HG03575 (cell line): ENCODE measurements at regions not wholly inside any gene's neighbourhood (a gene's known extent, or its start where the extent isn't known, plus 50 kb on each side); places are given as distances from the start of the nearest gene placed in this dataset.

ENCODE experiments used
- ATAC-seq: cut with Tn5 transposase; IDR thresholded peaks from one replicate; pipeline ENCODE4 v1.9.1; 2021; ENCODE audit not compliant: unreplicated experiment, insufficient number of reproducible peaks, low FRiP score; ENCODE audit errors: extremely low read depth

DNA sequence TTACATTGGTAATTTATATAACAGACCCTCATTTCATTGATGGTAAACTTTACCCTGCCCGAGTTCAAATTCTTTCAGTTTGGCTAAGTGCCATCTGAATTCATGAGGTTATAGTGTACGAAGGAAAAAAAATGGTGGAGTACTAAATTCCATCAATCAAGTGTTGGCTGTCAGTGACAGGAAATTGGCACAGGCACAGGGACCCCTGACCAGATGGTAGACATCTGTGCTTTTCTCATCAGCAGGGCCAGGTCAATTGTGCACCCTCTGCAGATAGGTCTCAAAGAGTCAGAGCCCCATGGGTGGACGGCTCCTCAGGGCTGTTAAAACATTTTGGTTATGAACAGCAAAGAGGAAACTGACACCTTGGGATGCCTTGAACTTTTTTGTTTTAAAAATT lies 439.2 kb downstream of the SETBP1 start:
- no peak for ATAC-seq

DNA sequence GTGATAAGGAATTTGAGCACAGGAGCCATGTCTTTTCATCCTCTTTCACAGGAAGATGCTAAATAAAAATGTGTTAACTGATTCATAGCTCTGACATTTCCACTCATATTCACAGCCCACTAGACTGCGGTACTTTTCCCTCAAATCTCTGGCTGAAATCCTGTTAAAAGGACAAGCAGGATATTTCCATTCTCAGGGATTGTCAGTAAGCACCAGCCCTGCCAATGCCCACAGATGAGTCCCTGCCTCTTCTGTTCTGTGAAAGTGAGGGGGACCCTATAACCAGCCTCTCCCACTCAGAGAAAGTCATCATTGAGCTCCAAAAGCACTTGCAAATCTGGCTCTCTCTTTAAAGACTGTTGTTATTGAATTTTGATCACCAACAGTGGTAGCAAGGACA lies 440.5 kb downstream of the SETBP1 start:
- ATAC-seq = no peak

- no peak for ATAC-seq
Measured at GRCh38 chr18:45122506-45122905, 441.8 kb downstream of the SETBP1 start.

DNA sequence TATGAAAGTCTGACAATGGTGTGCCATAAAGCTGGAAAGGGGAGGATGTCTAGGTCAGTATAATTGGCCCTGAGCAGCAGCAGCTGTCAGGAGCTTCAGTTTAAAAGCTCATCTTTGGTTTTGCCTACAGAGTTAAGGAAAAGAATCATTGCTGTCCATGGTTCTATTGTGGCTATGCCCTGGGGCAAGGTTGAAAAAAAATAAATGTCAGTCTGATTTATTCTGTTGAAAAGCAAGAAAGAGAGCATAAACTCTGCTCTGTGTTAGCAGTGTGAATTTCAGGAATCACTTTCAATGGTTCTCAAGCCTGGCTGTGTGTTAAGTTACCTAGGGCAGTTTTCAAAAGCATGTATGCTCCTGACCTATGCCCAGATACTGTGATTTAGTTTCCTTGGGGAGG lies 446.7 kb downstream of the SETBP1 start:
- ATAC-seq = no peak

DNA sequence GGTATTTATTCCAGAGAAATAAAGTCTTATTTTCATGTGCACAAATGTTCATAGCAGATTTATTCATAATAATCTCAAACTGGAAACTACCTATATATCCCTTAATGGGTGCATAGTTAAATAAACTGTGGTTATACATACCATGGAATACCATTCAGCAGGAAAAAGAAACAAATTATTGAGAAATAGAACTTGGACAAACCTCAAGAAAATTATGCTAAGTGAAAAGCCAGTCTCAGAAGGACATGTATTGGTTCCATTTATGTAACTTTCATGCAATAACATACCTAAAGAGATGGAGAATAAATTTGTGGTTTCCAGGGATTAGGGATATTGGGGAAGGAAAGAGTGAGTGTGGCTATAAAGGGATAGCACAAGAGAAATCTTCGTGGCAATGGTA lies 452.6 kb downstream of the SETBP1 start:
- no peak for ATAC-seq

GRCh38 chr18:45136381-45137086 lies 455.8 kb downstream of the SETBP1 start:
- ATAC-seq = no peak

- no peak for ATAC-seq
Measured at GRCh38 chr18:45137087-45137419, 456.4 kb downstream of the SETBP1 start.

DNA sequence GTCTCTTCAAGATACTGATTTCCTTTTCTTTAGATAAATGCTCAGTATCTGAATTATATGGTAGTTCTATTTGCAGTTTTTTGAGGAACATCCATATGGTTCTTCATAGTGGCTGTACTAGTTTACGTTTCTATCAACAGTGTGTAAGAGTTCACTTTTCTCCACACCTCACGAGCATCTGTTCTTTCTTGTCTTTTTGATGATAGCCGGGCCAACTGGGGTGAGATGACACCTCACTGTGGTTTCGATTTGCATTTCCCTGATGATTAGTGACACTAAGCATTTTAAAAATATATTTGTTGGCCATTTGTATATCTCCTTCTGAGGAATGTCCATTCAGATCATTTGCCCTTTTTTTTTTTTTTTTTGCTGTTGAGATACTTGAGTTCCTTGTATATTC lies 458.8 kb downstream of the SETBP1 start:
- no peak for ATAC-seq

DNA sequence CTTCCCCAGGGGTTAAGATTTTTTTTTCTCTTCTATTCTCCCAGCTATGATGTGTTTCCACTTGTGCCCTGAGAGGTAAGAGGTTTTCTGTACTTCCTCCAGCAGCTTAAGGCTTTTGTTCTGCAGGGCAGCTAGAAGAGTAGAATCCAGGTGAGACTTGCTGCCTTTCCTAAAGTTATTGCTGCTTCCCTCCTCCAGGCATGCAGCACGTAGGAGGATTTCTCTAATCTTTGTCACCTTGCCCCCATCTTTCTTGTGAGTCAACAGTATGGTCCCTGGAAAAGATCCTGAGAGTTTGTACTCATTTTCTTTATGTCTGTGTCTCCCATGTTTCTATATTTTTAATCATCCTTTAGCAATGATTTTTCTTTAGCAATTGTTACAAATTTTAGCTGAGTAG lies 462.2 kb downstream of the SETBP1 start:
- ATAC-seq = no peak

DNA sequence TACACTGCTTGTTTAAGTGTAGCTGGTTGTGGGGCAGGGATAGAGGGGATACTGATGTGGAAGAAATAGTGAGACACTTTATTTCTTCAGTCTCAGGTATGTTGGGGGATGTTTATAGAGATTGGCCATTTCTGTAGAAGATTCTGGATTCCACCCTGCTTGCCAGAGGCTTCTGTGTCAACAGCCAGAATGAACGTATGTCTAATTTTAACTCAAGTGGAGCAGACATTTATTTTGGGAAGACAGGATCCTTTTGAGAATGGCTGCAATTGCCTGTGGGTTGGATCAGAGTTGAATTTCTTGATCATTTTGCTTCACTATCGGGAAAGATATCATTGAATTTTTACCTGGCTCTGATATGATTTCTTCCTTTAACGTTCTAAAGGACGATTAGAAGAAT lies 465.6 kb upstream of the SLC14A2 start:
- no peak for ATAC-seq

DNA sequence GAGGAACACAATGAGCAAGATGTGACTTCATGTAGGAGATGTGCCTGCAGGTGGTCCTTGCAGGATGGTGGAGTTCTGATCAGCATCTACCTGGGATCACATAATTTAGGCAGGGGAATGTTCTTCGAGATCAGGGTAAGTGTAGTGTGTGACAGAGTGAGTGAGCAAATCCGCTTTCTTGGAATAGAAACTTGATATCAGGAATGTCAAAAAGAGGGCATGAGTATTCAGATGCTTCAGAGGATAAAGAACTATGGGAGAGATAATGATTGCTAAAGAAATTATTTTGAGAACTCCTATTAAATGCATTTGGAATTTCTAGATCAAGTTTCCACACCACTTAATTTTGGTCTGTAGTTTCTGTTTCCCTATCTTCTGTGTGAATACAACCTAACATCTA lies 463.6 kb upstream of the SLC14A2 start:
- ATAC-seq = no peak

GRCh38 chr18:45155526-45155925 lies 459.8 kb upstream of the SLC14A2 start:
- ATAC-seq = no peak

DNA sequence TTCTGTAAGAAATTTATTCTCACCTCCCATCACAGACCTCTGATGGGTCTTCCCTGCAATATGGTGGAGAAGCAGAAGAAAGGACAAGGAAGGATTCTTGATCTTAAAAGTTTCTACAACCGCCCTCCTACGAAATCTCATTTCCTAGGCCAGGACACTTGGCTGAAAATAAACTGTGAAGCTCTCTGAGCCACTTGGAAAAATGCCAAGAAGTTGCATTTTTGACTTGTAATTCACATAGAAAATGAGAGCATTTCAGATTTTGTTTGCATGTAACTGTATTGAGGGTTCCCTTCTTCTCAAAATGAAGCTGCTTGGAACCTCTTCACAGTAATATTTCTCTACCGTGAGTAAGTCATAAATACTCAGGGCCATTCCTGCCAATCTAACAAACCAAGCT lies 458.3 kb upstream of the SLC14A2 start:
- ATAC-seq = no peak

DNA sequence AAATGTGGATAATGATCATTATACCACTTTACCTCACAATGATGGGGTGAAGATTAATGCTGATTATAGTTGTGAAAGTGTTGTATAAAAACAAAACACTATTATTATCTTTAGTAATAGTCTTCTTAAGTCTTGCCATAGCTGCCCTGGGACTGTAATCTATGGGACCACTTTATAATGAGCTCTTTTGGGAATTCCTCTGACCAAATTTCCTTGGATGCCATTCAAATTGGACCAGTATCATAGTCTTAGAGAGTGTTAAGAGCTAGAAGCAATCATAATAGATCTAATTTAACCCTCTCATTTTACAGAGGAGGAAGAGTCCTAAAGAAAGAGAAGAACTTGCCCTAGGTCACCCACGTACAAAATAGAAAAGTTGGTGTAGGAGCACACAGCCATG lies 457.7 kb upstream of the SLC14A2 start:
- ATAC-seq = no peak

DNA sequence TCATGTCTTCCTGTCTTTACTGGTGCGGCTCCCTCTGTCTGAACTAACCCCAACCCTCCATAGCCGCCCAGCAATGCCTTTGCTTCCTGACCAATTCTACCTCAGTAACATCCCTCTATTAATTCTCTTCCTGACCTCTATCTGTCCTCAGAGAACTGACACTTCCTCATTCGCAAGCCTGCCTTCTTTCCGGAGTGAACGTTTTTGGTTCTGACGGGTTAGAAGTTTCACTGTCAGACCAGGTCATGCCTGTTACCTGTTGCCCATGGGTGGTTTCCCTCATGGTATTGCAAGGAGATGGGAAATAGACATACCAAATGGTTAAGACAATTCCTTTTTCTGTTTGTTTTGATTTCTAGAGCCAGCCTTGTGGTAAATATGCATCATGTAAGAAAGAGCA lies 453.4 kb upstream of the SLC14A2 start:
- no peak for ATAC-seq

DNA sequence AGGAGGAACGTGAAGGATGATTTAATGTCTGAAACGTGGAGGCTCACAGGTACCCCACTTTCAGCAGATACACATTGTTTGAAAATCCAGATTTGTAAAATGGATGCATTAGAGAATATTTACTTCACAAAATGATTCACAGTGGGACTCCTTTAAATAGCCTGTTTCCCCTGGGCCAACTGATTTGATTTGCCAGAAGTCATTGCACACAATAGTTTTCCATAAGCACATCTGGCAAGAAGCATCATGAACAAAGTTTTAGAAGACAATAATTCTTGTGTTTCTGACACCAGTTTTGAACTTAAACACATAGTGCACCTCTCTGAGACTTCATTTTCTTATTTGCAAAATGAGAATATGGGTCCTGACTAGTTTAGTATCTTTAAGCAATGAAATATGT lies 451.4 kb upstream of the SLC14A2 start:
- ATAC-seq = no peak

DNA sequence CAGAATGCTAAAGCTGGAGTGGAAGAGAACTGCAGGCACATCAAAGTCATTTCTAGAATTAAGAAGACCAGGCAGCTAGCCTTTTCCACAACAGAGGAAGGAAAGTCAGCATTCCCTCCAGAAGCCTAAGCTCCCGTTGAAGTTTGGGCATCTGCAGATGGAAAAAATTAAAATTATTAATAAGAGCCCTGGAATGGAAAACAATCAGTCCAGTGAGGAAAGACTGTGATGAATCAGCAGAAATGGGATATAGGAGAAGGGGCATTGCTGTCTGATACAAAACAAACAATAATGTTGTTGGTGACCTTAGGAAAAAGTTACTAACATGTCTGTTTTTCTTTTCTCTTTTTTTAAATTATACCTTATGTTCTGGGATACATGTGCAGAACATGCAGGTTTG lies 450.7 kb upstream of the SLC14A2 start:
- ATAC-seq = no peak

GRCh38 chr18:45165176-45165713 lies 450.0 kb upstream of the SLC14A2 start:
- no peak for ATAC-seq

DNA sequence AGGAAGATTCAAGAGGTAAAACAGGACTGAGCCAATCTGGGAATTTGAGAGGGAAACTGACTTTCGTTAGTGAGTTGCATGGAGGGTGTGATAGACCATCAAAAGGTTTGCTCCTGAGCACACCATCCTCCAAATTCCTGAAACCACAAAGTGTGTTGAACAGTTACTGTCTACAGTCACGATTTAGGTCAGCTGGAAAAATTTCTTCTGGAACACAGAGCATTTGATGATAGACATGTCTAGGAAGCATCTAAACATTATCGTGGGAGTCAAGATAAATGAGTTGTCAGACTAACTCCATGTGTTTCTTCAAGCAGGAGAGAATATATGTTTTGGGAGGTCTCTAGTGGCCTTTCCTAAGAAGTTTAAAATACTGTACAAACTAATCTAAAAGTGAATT lies 449.4 kb upstream of the SLC14A2 start:
- ATAC-seq = no peak

DNA sequence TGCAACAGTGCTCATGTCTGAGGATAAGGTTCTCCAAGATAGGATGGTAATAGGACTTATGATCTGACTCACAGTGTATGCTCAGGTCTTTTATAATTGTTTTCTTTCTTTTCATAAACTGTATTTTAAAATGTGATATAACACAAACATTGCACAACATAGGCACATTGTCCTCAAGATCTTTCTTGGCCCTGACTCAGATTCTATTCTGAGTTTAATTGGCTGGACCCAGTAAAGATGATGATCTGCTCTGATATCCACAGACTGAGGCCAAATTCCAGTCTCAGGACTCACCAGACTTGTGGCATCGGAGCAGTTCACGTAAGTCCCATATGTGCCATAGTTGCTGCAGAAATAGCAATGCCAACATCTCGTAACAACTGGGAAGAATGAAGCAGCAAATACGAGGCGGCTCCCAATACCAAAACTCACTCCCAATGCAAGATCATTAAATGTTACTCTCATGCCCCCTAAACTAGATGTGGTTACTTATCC lies 448.9 kb upstream of the SLC14A2 start:
- ATAC-seq = no peak
